22Rv1 (cell line): ENCODE measurements at regions not wholly inside any gene's neighbourhood (a gene's known extent, or its start where the extent isn't known, plus 50 kb on each side); places are given as distances from the start of the nearest gene placed in this dataset.

ENCODE experiments used
- ZFX ChIP-seq: fragments of 450-650 bp; IDR thresholded peaks from 2 replicates; pipeline ENCODE4 v1.6.1; 2017; ENCODE audit warnings: antibody characterized with exemption, borderline replicate concordance
- TF ChIP-seq, protein P1 (sequence below): fragments of 450-650 bp; IDR thresholded peaks from 2 replicates; pipeline ENCODE4 v1.5.1; 2017; ENCODE audit warnings: mild to moderate bottlenecking

DNA sequence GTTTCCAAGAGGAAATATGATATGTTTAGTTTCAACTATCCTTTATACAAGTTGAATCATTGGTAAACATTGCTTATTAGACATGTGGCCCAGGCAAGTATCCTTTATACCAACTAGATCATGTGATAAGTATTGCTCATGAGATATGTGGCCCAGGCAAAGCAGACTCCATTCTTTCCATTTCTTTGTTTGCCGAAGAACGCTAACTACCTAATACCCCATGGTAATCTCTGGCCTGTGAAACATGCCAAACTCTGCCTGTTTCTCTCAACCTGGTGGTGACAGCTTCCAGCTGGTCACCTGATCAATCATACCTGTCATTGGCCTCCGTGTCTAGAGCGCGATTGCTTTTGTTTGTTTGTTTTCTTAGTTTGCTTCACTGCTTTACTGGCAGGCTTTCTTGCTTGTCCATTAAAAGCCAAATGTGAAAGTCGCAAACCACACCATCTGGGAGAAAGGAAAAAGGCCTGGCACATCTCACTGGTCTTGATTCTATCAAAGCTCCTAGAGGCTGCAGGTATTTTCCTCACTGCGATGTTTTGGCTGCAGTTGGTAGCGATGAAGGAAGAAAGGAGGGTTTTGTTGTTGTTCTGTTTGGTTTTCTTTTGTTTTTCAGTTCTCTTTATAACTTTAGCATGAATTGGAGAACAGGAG is 686.2 kb downstream of the KCNJ2 start:
- TF ChIP-seq, protein P1, sequence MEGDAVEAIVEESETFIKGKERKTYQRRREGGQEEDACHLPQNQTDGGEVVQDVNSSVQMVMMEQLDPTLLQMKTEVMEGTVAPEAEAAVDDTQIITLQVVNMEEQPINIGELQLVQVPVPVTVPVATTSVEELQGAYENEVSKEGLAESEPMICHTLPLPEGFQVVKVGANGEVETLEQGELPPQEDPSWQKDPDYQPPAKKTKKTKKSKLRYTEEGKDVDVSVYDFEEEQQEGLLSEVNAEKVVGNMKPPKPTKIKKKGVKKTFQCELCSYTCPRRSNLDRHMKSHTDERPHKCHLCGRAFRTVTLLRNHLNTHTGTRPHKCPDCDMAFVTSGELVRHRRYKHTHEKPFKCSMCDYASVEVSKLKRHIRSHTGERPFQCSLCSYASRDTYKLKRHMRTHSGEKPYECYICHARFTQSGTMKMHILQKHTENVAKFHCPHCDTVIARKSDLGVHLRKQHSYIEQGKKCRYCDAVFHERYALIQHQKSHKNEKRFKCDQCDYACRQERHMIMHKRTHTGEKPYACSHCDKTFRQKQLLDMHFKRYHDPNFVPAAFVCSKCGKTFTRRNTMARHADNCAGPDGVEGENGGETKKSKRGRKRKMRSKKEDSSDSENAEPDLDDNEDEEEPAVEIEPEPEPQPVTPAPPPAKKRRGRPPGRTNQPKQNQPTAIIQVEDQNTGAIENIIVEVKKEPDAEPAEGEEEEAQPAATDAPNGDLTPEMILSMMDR: no peak
- TF ChIP-seq ZFX: no peak
